ENCODE measurements at regions not wholly inside any gene's neighbourhood (a gene's known extent, or its start where the extent isn't known, plus 50 kb on each side); places are given as distances from the start of the nearest gene placed in this dataset.

DNA sequence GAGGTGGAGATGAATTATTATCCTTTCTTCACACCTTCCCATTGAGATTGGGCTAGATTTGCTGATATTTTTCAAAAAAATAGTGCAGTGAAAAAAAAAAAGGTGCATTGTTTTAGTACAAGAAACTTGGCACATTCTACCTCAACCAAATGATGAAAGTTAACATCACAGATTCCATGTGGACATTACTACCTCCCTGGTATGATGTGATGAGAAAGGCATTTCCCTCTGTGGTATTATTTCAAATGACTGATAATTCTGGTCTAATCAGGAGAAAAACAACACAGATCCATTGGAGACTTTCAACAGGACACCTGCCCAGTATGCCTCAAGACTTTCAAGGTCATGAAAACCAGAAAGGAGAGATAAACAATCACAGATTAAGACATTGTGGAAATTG lies 313.4 kb downstream of the BCHE start:
- TF ChIP-seq EP300 (IDR thresholded peaks at IDR 0.05) (no peak), POLR2A (IDR thresholded peaks at IDR 0.05) (no peak), POLR2AphosphoS5 (IDR thresholded peaks at IDR 0.05) (no peak)

All from gastroesophageal sphincter (tissue), 2 donors.